Ureter (tissue), 1 donor: ENCODE measurements at regions not wholly inside any gene's neighbourhood (a gene's known extent, or its start where the extent isn't known, plus 50 kb on each side); places are given as distances from the start of the nearest gene placed in this dataset.
"Not testable (repeated sequence)": the region's sequence is repeated elsewhere in the genome, so short reads cannot be mapped to it uniquely, and the experiment has no call there.

Experiments
- DNase-seq: peaks from one replicate; pipeline ENCODE4 v3.0.0-alpha.2; 2020; ENCODE audit warnings: low spot score
- donor health status: DM: yes; HTN: yes; CAD: no.

DNA sequence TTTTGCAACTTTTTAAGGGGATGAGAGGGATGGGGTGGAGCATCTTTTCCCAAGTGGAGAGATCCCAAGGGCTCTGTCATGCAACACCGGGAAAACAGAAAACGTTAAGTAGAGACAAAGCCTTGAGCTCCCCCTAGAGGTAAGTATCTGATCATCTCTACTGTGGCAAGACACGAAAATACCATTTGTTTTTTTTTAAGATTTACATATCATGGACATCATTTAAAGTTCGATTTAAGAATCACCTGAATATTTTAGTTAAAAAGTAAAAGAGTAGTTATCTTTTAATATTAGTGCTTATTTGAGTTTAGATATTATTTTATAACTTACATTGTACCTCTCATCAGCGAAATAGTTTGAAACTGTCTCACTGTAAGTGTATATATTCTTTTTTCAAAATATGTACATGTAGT, 200.4 kb downstream of the LRRC70 start:
- no peak for DNase-seq

DNA sequence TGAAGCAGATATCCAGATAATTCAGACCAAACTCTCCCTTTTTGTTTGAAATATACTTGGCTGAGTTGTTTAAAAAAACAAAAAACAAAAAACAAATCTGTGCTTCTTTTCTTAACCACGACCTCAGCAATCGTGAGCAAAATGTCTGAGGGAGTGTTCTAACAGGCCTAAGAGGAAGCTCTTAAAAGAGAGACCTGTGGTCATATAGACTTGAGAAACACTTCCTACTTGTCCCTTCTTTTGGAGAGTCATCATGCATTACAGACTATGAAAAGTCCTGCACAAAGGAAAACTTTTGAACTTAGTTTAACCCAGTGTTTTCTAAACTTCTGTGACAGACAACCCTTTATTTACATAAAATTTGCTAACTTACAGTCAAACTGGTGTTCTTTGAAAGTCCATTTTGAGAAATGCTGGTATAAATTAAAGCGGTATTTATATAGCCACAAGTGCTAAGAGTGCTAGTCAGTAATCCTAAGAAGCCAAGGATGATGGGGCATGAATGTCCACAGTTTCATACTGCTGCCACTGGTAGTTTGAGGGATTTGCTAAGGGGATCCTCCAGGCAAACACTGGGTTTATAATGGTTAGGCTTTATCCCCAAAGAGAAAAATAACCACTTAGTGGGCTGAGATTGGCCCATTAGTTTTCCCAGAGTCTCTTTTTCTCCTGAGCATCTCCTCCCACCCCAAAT, 199.8 kb downstream of the LRRC70 start:
- no peak for DNase-seq

DNA sequence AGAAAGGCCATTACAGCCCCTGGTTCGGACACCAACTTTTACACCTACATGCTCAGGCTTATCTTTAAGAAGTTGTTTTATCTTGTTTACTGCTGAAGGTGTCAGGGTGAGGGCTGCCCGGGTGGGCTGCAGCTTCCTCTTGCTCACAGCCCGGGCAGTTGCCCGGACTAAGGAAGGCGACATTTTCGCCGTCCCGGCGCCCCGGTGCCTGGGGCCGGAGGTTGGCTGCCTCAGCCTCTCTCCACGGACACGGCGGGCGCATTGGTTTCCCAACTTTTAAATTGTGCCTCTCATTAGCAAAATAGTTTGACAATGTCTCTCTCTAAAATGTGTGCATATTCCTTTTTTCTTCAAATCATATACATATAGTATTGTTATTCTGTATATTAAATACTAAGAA, 198.5 kb downstream of the LRRC70 start:
- not testable (repeated sequence) for DNase-seq

DNA sequence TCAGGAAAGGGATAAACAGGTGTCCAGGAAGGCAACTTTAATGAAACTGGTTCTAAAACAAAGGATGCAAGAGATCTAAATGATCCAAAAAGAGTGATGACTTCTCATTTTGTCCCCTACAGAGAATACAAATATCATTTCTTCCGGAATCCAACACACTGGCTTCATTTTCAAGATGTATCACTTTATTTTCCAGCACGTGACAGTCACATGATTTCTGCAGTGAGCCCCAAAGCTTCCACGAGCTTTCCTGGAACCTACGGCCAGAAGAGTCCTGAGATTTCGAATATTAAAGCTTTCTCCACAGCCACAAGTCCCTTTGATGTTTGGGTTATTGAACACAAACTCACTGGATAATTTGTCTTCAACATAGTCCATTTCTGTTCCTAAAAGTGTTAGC, 198.0 kb downstream of the LRRC70 start:
- DNase-seq, result not testable (repeated sequence)

DNA sequence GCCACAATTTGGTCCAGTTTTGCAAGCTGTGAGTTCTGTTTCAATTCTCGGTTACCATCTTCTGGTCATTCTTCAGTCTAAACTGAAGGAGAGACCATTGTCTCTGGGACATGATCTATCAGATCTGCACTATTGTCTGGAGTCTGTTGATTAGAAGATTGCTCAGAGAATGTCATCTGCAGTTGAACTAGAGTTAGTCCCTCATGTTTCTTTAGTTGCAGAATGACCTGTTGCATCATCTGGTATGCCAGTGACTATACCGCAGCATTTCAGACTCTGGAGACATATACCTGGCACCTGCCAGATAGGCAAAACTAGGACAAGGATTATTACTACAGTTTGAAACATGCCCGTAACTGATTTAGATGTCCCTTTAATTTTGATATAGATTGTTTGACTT, 194.8 kb downstream of the LRRC70 start:
- no peak for DNase-seq

DNA sequence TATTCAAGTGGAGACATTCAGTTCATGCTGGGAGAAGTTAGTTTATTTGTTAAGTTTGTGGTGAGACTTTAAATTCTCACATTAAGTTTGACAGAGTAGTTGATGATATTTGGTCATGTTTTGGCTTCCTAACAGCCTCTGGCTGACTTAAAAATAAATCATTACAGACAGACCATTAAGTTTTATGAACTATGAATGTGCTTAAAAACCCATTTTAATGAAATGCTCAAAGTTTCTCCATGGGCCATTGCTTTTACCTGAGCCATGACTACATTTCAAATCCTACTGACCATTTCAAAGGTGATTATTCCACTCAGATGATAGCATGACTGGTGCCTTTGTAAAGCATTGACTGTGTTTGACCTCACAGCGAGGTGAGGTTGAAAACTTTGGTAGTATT, 192.7 kb downstream of the LRRC70 start:
- DNase-seq, result no peak

DNA sequence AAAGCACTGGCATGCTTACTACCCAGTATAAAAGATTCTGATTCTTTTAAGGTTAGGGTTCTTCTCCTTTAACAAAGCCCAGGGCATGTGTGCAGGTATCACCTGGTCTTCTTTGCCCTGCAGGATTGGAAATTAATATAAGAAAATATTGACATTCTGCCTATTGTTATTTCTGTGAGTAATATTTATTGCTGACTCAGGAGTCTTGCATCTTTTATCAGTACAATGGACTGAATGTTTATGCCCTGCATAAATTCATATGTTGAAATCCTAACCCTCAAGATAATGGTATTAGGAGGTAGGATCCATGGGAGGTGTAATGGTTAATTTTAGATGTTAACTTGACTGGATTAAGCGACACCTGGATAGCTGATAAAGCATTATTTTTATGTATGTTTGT, 189.0 kb downstream of the LRRC70 start:
- no peak for DNase-seq

DNA sequence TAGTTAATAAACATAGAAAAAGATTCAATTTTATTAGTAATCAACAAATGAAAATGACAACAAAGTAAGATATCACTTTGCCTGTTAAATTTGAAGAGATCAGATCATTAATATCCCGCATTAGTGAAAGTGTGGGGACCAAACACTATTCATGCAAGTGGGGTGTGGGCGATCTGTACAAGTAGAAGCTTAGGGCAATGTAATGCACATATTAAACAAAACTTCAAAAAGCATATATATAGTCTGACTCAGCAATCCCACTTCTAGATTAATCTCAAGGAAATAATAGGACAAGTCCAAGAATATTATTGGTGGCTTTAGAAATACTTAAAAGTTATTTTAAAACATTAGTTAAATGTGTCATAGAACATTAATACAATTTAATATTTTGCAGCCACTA, 188.5 kb downstream of the LRRC70 start:
- DNase-seq, result no peak

DNA sequence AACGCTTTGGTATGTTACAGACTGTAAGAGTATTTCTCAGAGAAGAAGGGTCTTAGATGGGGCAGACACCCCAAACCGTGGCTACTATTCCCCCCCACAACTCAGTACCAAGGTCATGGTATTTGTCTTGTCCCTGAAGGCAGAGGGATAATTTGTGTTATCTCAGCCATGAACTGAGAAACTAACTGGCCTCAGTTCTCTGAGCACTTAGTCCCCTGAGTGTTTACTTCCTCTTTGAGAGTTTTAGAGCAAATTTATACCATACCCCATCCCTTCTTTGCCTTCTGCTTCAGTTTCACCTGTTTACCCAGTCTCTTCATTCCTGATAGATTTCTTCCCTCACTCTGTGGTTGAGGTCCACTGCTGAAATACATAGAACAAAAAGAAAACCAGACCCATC, 183.9 kb downstream of the LRRC70 start:
- DNase-seq, result no peak

DNA sequence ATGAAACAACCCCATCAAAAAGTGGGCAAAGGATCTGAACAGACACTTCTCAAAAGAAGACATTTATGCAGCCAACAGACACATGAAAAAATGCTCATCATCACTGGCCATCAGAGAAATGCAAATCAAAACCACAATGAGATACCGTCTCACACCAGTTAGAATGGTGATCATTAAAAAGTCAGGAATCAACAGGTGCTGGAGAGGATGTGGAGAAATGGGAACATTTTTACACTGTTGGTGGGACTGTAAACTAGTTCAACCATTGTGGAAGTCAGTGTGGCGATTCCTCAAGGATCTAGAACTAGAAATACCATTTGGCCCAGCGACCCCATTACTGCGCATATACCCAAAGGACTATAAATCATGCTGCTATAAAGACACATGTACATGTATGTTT, 179.1 kb downstream of the LRRC70 start:
- DNase-seq, result not testable (repeated sequence)

DNA sequence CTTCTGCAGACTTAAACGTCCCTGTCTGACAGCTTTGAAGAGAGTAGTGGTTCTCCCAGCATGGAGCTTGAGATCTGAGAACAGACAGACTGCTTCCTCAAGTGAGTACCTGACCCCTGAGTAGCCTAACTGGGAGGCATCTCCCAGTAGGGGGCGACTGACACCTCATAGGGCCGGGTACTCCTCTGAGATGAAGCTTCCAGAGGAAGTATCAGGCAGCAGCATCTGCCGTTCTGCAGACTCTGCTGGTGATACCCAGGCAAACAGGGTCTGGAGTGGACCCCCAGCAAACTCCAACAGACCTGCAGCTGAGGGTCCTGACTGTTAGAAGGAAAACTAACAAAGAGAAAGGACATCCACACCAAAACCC, 174.4 kb downstream of the LRRC70 start:
- not testable (repeated sequence) for DNase-seq

DNA sequence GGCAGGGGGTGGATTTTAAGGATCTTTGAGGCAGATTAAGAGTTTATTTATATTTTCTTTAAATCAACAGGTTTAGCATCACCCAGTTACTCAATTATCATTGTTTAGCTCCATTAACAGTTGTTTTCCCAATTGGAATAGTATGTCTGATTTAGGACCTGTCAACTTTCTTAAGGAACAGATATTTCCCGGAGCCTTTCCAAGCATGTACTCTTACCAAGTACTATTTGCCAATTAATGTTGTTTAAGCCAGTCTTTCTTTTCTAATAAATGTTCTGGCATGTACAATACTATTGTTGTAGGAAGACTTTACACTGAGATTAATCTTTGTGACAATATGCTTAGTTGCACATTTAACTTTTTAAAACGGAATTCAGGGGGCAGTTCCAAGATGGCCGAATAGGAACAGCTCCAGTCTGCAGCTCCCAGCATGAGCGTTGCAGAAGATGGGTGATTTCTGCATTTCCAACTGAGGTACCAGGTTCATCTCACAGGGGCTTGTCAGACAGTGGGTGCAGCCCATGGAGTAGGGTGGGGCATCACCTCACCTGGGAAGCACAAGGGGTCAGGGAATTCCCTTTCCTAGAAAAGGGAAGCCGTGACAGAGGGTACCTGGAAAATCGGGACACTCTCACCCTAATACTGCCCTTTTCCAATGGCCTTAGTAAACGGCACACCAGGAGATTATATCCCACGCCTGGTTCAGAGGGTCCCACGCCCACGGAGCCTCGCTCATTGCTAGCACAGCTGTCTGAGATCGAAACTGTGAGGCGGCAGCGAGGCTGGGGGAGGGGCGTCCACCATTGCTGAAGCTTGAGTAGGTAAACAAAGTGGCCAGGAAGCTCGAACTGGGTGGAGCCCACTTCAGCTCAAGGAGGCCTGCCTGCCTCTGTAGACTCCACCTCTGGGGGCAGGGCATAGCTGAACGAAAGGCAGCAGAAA, 173.7 kb downstream of the LRRC70 start:
- DNase-seq, result not testable (repeated sequence)

DNA sequence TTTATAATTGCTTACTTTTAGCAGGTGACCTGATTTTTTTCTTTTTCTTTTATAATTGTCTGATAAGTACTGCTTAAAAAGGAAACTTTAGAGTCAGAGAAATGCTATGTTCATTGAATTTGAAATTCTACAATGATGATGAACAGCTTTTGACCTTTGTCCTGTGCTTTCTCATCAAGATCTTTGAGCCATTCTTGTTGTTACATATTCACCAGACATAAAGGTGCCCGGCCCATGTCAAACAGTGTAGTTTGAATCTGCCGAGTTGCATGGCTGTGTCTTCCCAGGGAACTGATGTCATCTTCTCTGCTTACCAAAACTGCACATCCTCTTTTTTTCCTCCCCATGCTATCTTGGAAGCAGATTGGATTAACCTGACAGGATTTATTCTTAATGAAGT, 163.6 kb downstream of the LRRC70 start:
- DNase-seq, result no peak

DNA sequence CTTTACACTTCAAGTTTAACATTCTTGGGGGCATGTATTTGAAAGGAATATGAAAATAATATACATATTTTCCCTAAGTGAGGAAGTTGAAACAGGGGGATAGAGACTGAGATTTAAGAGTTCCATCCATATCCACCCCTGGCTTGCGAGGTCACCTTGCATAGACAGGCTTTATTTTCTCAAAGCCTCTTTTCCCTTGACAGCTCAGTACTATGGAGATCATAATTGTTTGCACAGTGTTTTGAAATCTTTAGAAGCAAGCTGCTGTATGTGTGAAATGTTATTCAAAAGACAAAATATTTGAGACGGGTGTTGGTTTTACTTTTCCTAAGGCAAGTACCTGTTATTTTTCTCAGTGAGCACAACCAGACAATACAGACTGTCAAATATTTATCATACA, 163.1 kb downstream of the LRRC70 start:
- no peak for DNase-seq

DNA sequence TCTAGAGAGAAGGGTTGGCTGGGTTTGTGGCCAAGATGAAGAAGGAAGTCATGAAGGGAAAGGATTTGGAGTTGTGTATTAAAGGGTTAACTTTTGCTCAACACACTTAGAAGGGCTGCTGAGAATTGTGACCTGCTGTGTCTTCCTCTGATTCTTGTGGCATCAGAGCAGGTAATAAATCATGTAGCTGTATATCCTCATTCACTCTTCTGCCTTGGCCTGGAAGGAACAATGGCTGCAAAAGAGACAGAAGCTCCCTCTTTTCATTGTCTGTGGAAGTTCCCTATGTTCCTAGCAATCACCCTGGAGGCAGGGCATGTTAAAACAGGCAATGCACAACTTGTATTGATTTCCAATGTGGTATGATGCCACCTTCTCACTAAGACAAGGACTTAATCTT, 159.1 kb downstream of the LRRC70 start:
- DNase-seq, result no peak

DNA sequence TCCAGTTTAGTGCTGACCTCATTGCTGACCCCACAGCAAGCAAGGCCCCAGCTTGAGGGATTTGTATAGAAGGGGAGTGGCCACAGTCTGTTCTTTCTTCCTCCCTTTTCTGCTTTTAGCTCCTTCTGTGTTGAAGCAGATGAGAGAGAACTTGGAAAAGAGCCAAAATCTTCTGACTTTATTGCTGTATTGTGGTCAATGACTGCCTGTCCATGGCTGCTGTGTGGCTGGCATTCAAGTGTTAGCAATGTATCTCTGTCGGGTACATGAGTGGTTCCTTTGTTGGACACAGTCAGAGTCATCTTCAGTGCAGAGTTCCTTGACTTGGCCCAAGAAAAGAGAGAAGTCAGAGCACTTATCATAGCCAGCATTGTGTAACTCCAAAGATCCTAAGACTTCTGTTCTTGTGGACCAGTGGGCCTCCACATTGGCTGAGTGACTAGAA, 154.1 kb downstream of the LRRC70 start:
- DNase-seq, result no peak

DNA sequence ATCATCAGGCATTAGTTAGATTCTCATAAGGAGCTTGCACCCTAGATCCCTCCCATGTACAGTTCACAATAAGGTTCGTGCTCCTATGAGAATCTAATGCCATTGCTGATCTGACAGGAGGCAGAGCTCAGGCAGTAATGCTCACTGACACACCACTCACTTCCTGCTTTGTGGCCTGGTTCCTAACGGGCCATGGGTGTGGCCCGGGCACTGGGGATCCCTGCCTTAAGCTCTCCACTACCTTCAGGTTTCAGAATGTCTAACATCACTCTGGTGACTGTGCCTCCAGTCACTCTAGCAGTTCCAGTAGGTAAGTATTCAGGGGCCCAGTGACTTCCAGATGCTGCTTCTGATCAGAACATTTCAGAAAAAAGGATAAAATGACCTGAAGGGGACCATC, 152.4 kb downstream of the LRRC70 start:
- no peak for DNase-seq

DNA sequence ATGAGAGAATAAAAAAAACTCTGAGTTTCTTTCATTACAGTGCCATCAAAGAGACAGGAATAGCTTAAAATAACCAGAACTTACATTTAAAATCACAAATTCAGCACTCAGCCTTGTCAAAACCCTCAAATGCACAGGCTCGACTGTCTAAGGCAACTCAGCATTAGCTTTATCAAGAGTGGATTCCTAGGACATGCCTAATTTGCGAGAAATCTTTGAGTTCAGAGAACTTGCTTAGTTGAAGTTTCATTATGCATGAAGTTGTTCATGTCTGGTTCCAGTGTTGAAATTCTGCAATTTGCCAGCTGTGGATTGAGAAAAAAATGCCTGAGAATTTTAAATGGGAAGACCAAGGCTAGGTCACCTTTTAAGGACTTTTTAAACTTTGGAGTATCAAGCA, 151.1 kb downstream of the LRRC70 start:
- DNase-seq, result no peak

DNA sequence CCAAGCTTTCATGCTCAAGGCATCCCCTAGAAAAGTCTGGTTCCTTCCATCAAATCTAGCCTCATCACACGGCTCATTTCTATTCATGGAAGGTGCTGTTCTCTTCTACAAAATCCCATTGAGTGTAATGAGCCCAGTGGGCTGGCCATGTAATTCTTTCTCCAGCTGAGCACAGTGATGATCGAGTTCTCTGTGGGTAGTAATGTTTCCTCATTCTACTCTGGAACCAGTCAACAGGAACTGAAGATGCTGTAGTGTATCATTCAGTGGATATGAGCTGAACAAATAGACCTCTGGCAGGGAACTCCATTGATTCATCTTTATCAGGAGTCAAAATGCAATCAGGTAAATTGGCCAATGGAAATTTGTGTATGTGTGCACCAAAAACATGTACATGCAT, 149.2 kb downstream of the LRRC70 start:
- DNase-seq, result no peak

DNA sequence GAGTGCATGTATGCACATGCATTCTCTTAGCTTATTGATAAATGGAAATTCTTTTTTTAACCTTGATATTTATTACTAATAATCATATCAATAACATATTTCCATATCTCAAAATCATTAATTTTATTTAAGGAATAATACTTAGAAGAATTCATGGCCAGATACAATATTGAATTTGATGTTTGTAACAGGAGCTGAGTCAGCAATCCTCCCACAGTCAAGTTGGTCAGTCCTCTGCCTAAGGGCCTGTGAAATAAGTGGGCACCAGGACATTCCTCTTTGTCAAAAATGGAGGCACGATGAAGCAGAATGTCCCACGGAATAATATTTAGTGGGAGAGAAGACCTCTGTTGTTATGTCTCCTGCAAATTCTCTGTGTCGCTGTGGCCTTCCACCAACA, 148.6 kb downstream of the LRRC70 start:
- DNase-seq, result no peak

DNA sequence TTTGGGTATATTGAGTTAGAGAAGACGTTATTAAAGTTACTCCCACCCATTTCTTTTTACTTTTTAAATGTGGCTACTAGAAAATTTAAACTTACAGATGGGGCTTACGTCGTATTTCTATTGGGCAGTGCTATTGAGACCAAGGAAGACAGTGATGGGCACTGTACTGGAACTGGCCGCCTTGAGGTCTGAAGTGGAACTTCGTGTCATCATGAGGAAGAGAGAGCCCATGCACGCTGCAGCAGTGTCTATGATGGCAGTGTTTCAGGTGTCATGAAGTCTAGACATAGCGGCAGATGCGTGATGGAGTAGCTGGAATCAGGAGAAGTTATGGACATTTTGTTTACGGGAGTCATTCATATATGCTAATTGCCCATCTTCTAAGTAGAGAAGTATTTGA, 143.7 kb downstream of the LRRC70 start:
- DNase-seq, result no peak

DNA sequence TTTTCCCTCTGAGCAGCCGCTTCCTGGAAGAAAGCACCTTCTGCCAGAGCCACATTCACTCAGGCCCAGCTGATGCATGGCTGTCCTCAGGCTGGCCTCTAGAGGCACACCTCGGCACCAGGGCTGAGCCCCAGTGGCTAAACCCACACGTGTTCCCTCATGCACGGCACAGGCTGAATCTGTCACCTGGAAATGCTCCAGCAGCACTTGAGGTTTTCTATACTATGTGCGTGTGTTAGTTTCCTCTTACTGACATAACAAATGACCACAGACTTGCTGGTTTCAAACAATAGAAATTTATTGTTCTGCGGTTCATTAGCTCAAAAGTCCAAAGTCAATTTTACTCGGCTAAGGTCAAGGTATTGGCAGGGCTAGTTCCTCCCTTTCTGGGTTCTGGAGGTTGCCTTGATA, 141.4 kb downstream of the LRRC70 start:
- DNase-seq, result peak; percentile 48

DNA sequence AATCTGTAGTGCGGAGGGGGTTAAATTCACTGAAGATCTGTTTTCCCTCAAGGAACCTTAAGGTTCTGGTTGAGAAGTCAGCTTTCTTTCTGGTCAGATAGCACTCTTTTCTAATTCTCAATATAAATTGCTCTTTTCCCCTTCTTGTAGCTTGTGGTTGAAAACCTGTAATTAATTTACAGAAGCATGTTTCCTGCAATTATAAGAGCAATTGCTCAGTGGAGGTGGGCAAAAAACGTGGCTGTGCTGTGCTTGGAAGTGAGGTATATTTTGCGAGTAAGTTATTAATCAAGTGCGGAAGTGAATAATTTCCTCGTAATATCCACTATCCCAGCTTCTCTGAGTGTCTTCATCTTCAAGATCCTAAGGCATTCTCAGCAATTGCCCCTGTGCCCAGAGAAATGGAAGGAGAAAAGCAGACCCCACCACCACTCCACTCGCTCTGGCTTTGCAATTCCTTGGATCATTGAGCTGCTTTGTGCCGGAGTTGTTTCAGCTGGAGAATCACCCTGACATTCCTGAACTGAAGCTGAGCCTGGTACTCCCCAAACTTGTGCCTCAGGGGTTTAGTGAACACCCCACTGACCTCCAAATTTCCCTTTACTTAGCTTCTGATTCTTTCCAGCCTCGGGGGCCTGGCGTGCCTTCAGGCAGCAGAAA, 140.6 kb downstream of the LRRC70 start:
- DNase-seq, result no peak
